HG03354 (cell line): ENCODE measurements at regions not wholly inside any gene's neighbourhood (a gene's known extent, or its start where the extent isn't known, plus 50 kb on each side); places are given as distances from the start of the nearest gene placed in this dataset.
A peak's percentile ranks its signal among the peaks of the same experiment; 100 is the strongest.

ENCODE experiments used
- ATAC-seq: cut with Tn5 transposase; IDR thresholded peaks from one replicate; pipeline ENCODE4 v1.9.1; 2021; ENCODE audit warnings: mild to moderate bottlenecking; ENCODE audit not compliant: unreplicated experiment, poor library complexity, severe bottlenecking

- no peak for ATAC-seq
Measured at GRCh38 chr5:124570285-124571035, 176.0 kb downstream of the ZNF608 start.

- ATAC-seq, result no peak
Measured at GRCh38 chr5:124566875-124567450, 179.5 kb downstream of the ZNF608 start.

DNA sequence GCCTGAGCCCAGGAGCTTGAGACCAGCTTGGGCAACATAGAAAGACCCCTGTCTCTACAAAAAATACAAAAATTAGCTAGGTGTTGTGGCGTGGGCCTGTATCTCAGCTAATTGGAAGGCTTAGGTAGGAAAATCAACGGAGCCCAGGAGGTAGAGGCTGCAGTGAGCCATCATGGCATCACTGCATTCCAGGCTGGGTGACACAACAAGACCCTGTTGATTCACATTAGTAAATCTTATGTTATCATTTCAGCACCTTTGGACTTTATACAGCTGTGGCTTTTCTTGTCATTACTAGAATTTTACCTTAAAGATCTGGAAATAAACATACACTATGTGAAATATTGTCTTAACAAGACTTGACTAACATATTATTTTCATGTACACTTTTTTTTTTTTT lies 185.0 kb downstream of the ZNF608 start:
- no peak for ATAC-seq

- no peak for ATAC-seq
Measured at GRCh38 chr5:124560370-124560769, 186.1 kb downstream of the ZNF608 start.

DNA sequence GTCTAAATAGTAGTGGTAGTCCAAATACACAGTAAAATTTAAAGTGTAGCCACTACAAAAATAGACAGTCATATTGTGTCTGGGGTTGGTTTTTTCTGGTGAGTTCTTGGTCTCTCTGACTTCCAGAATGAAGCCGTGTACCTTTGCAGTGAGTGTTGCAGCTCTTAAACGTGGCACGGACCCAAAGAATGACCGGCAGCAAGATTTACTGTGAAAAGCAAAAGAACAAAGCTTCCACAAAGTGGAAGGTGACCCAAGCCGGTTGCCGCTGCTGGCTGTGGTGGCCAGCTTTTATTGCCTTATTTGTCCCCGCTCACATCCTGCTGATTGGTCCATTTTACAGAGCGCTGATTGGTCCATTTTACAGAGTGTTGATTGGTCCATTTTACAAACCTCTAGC lies 188.7 kb downstream of the ZNF608 start:
- no peak for ATAC-seq

GRCh38 chr5:124554746-124555578 lies 191.5 kb downstream of the ZNF608 start:
- no peak for ATAC-seq

DNA sequence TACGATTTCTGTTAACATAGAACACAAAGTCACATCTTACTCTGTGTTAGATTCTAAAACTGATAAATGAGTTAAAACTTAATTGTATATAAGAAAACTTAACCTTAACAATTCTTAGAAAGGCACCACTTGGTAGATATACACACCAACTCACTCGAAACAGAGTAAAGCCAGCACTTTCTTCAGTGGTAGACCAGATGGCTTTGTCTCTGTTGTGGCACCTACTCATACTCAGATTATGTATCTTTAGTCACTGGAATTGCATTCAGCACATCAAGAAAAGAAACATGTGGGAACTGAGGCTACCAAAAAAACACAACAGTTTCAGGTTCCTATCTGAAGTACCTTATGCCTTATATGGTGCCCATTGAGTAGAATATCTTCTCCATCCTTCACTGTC lies 192.5 kb downstream of the ZNF608 start:
- ATAC-seq, result no peak

DNA sequence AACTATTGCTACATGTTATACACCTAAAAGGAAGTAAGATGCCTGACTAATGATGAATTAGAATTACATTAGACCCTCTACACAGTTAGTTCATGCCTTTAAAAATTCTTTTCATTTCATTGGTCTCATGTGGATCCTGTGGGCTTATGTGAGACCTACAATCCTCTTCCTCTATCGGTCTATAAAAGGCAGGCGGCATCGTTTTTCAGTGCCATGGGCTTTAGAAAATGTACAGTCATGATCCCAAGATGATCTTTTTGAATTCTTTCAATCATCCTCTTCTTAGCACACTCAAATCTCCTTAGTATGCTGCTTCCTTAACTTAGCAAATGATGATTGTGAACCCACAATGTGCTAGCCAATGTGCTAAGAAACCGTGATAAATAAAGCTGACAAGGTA lies 193.9 kb downstream of the ZNF608 start:
- no peak for ATAC-seq

DNA sequence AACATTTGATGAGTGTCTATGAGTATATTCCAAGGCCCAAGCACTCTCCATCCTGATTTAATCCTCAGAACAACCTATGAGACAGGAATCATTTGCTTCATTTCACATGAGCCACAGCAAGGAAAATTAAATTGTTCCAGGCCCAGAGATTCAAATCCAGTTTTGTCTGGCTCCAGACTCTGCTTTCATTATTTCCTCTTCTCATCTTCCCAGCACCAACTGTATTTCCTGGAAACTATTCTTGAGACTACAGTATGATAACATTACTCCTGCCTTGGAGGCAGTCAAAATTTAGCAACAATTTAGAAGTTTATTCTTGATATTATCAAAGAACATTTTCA lies 194.5 kb downstream of the ZNF608 start:
- no peak for ATAC-seq

DNA sequence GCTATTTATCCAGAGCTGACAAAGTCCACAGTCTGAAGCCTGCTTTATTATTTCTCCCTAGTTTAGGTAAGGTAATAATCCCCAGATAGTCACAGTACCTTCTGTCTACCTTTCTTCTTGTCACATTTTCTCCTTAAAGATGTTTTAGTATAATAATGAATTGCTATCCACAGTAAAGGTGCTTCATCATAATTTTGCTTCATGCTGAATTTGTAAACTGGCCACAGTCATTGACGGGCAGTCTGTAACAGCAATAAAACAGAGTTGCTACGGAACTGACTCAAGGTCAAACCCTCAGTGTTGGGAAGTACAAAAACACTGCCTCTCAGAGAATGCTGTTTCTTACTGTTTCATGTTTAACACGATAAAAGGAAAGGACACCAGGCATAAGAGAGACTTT lies 195.7 kb downstream of the ZNF608 start:
- no peak for ATAC-seq

GRCh38 chr5:124549891-124550436 lies 196.5 kb downstream of the ZNF608 start:
- no peak for ATAC-seq

GRCh38 chr5:124546643-124547042 lies 199.8 kb downstream of the ZNF608 start:
- ATAC-seq, result no peak

GRCh38 chr5:124544366-124545055 lies 201.9 kb downstream of the ZNF608 start:
- peak; percentile 93 for ATAC-seq

DNA sequence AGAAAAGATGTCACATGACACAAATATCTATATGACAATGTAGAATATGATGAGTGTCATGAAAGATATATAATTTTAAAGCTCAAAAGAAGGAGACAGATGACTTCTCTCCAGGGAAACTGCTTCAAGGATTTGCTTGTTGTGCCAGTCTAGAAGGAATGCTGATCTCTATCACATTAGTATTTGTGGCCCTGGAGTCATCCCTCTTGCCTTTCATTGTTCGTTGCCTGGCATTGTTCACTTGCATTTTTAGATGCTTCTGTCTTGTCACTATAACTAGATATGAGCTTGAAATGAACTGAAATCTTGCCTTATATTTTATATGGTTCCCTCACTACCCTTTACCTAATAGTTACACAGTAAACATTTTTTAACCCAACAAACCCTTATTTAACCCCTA lies 207.5 kb downstream of the ZNF608 start:
- no peak for ATAC-seq

DNA sequence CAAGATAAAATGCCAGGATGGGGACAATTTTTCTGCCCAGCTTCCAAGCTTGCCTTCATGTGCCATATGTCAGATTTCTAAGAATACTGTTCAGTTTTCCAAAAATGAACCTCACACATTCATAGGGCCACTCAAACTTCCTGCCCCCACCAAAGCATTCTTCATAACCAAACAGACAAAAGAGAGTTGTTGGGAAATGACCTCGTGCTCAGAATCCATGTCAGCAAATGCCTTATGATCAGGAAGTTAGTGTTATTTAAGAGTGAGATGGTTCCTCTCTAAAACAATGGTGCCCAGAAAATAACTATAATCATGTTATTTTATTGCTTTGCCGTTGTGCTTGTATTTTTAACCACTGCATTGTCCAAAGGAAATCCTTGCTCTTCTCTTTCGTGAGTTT lies 208.2 kb downstream of the ZNF608 start:
- ATAC-seq, result no peak

GRCh38 chr5:124537522-124537921 lies 208.9 kb downstream of the ZNF608 start:
- no peak for ATAC-seq

- ATAC-seq, result no peak
Measured at GRCh38 chr5:124537107-124537506, 209.3 kb downstream of the ZNF608 start.

GRCh38 chr5:124536333-124536732 lies 210.1 kb downstream of the ZNF608 start:
- no peak for ATAC-seq

DNA sequence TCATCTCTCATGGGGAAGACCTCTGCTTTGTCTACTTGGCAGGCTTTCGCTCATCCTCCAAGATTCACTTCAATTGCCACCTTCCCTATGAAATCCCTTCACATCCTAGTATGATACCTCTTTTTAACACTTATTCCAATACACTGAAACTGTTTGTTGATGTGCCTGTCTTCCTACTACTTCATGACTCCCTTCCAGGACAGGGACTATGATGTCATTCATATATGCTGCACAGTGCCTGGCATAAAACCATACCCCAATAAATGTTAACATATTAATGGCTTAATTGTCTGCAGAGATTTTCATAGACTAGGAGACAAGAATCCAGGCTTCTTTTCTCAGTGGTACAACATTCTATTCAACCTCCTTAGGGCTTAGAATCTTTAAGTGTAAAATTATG lies 215.5 kb downstream of the ZNF608 start:
- ATAC-seq, result no peak

GRCh38 chr5:124528838-124529237 lies 217.6 kb downstream of the ZNF608 start:
- no peak for ATAC-seq
